Ascending aorta (tissue), 2 donors: ENCODE measurements at regions not wholly inside any gene's neighbourhood (a gene's known extent, or its start where the extent isn't known, plus 50 kb on each side); places are given as distances from the start of the nearest gene placed in this dataset.

Experiments
- DNase-seq, 2 donors: peaks; one replicate each; pipeline ENCODE4 v3.0.0-alpha.2; 2019; ENCODE audit warnings: low spot score in 2 of 2
- H3K27ac ChIP-seq, 2 donors: fragments of 200-600 bp; sonication (generic); one replicate each; pipeline ENCODE4 v1.5.1; 2016 to 2017; ENCODE audit warnings: mild to moderate bottlenecking in 1 of 2
- H3K27me3 ChIP-seq: fragments of 200-600 bp; sonication (generic); one replicate; pipeline ENCODE4 v1.5.1; 2017
- H3K36me3 ChIP-seq, 2 donors: fragments of 200-600 bp; sonication (generic); one replicate each; pipeline ENCODE4 v1.5.1; 2016
- H3K4me1 ChIP-seq, 2 donors: fragments of 200-600 bp; sonication (generic); one replicate each; pipeline ENCODE4 v1.5.1; 2016 to 2017; ENCODE audit warnings: mild to moderate bottlenecking in 1 of 2
- H3K4me3 ChIP-seq, 2 donors: fragments of 200-600 bp; sonication (generic); one replicate each; pipeline ENCODE4 v1.5.1; 2016 to 2017; ENCODE audit warnings: mild to moderate bottlenecking in 1 of 2
- H3K9me3 ChIP-seq, 2 donors: fragments of 200-600 bp; sonication (generic); one replicate each; pipeline ENCODE4 v1.5.1; 2016
- intact Hi-C: fragments of 100-400 bp; cut with DNase I; formaldehyde crosslinking; loops from one replicate; pipeline ENCODE4 v1.15.1; 2023
- TF ChIP-seq, protein P1 (sequence below), 3 experiments: fragments of 200-600 bp in 2 of 3; fragments of 450-650 bp in 1 of 3; sonication (generic) in 2 of 3; IDR thresholded peaks; one replicate each; pipeline ENCODE4 v1.5.1; 2016 to 2019; ENCODE audit warnings: antibody characterized with exemption in 3 of 3, mild to moderate bottlenecking in 1 of 3, moderate library complexity in 1 of 3

DNA sequence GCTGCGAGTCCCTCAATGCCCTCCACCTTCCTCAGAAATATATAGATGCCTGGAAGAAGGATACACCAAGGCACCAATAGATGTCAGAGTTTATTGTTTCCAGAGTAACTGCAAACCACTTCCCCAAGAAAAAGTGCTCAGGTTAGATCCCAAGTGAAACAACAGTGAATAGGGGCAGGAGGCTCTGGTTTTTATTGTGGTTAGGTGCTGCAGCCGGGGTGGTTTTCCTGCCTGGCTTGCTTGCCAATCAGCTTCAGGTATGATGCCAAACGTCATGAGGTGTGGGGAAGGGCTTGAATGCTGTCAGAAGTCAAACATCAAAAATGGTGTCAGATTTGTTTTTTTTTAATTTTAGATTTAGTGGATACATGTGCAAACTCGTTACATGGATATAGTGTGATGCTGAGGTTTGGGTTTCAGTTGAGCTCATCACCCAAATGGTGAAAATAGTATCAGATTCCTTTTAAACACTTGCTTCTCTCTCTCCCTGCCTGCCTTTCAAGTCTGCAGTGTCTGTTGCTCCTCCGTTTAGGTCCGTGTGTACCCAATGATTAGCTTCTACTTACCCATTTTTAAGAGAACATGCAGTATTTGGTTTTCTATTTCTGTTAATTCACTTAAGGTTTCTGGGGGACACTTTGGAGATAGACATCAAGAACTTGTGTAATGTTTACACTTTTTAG, 1317.0 kb downstream of the MRPL39 start:
- Histone ChIP-seq H3K36me3 (no peaks in the 10 kb centered on the region), H3K27me3 (no peaks in the 10 kb centered on the region), H3K4me1 (no peaks in the 10 kb centered on the region), H3K9me3 (no peaks in the 10 kb centered on the region), H3K4me3 (no peak overlapping the region), H3K27ac (no peak overlapping the region)
- intact Hi-C loops: no loop called here
- no peak for DNase-seq
- TF ChIP-seq, protein P1, sequence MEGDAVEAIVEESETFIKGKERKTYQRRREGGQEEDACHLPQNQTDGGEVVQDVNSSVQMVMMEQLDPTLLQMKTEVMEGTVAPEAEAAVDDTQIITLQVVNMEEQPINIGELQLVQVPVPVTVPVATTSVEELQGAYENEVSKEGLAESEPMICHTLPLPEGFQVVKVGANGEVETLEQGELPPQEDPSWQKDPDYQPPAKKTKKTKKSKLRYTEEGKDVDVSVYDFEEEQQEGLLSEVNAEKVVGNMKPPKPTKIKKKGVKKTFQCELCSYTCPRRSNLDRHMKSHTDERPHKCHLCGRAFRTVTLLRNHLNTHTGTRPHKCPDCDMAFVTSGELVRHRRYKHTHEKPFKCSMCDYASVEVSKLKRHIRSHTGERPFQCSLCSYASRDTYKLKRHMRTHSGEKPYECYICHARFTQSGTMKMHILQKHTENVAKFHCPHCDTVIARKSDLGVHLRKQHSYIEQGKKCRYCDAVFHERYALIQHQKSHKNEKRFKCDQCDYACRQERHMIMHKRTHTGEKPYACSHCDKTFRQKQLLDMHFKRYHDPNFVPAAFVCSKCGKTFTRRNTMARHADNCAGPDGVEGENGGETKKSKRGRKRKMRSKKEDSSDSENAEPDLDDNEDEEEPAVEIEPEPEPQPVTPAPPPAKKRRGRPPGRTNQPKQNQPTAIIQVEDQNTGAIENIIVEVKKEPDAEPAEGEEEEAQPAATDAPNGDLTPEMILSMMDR (IDR thresholded peaks at IDR 0.05): no peak

DNA sequence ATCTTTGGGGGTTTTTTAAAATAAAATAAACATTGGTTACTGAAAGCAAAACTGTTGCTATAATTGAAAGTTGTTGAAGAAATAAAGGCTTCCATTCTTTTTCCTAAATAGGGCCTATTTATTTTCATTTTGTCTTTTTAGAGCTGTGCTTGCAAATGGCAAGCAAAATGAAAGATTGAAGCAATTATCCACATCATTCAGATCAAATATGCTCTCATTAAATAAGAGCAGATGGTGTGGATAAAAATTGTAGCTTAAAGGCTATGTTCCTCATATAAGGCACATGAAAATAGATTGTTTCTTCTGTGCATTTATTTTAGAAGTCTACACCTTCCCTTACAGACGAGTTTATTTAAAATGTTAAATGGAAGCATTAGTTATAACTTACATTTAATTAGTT, 1317.7 kb downstream of the MRPL39 start:
- intact Hi-C loops: no loop called here
- Histone ChIP-seq H3K9me3 (no peaks in the 10 kb centered on the region), H3K4me1 (no peaks in the 10 kb centered on the region), H3K27me3 (no peaks in the 10 kb centered on the region), H3K27ac (no peak overlapping the region), H3K36me3 (no peaks in the 10 kb centered on the region), H3K4me3 (no peak overlapping the region)
- DNase-seq: no peak
- TF ChIP-seq, protein P1 (IDR thresholded peaks at IDR 0.05): no peak

DNA sequence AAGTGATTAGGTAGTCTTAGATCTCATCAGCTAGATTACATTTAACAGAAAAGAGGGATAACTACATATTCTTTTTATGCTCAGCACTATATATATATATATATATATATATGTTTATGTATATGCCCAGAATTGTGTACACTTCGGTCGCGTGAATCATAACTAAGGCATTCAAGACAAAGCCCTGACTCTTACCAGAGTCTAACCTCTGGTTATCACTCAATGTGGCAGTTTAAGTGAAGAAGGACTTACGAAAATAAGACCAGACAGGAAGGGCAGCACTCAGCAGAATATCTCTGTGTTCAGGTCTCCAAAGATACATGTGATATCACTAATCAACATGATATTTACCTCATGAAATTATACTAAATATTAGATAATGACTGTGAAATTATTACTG, 1326.7 kb downstream of the MRPL39 start:
- H3K4me1 ChIP-seq: no peaks in the 10 kb centered on the region
- TF ChIP-seq, protein P1 (IDR thresholded peaks at IDR 0.05): no peak
- no peak for DNase-seq
- intact Hi-C loops: no loop called here
- no peaks in the 10 kb centered on the region for H3K27me3 ChIP-seq
- H3K27ac ChIP-seq: no peak overlapping the region
- no peak overlapping the region for H3K4me3 ChIP-seq
- no peaks in the 10 kb centered on the region for H3K36me3 ChIP-seq
- H3K9me3 ChIP-seq: no peaks in the 10 kb centered on the region

DNA sequence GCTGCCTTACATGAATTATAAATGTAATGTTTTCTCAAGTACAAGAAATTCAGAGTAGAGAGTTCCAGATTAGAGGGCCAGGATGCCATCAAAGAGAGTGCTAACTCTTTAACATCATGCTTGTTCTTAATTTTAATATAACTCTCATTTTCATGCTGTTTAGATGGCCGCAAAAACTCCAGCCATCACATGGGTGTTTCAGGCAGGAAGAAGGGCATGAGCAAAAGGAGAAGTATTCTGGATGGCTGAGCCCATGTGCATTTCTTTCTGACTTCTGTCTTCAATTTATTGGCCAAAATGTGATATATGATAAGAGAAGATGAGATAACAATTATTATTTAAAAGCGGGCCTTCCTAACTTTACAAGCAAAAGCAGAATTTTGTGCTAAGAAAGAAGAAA, 1328.6 kb downstream of the MRPL39 start:
- Histone ChIP-seq H3K9me3 (no peaks in the 10 kb centered on the region), H3K27ac (no peak overlapping the region), H3K4me1 (no peaks in the 10 kb centered on the region), H3K36me3 (no peaks in the 10 kb centered on the region), H3K27me3 (no peaks in the 10 kb centered on the region), H3K4me3 (no peak overlapping the region)
- no peak for DNase-seq
- TF ChIP-seq, protein P1 (IDR thresholded peaks at IDR 0.05): no peak
- intact Hi-C loops: no loop called here

DNA sequence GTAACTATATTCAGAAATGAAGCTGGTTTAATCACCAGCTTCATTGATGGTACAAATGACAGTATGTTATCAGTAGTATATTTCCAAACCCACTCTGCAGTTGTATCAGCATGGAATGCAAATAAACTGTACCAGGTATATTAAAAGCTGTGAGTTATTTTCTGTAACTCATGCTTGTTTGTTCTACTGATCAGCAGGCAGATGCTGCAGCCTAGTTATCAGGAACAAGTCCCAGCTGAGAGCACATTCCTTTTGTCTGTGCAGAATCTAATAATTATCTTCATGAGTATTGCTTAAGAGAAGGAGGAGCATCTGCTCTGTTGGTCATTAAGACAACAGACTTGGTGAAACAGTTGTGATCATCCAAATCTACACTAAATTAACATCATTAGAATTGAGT, 1331.1 kb downstream of the MRPL39 start:
- Histone ChIP-seq H3K27ac (no peak overlapping the region), H3K4me3 (no peak overlapping the region), H3K4me1 (no peaks in the 10 kb centered on the region), H3K9me3 (no peaks in the 10 kb centered on the region), H3K27me3 (no peaks in the 10 kb centered on the region), H3K36me3 (no peaks in the 10 kb centered on the region)
- DNase-seq: no peak
- TF ChIP-seq, protein P1 (IDR thresholded peaks at IDR 0.05): no peak
- intact Hi-C loops: no loop called here

DNA sequence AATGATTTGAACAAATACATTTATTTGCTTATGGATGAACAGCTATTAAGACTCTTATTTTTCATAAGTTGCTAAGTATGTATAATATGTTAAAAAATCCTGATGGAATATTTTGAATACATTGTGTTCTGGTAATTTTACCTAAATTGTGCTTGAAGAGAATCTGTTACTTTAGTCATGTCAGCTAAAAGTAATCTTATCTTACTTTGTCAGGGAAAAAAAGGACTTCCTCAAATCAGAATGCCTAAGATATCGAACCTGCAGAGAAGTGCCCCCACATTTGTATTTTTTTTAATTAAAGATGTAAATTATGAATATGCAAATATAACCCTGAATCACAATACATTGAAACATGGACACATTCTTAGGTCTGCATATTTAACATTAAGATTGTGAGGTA, 1331.7 kb downstream of the MRPL39 start:
- no peak overlapping the region for H3K4me3 ChIP-seq
- TF ChIP-seq, protein P1 (IDR thresholded peaks at IDR 0.05): no peak
- no peaks in the 10 kb centered on the region for H3K4me1 ChIP-seq
- intact Hi-C loops: no loop called here
- H3K36me3 ChIP-seq: no peaks in the 10 kb centered on the region
- H3K27ac ChIP-seq: no peak overlapping the region
- DNase-seq: no peak
- H3K27me3 ChIP-seq: no peaks in the 10 kb centered on the region
- no peaks in the 10 kb centered on the region for H3K9me3 ChIP-seq
